ENCODE measurements at regions not wholly inside any gene's neighbourhood (a gene's known extent, or its start where the extent isn't known, plus 50 kb on each side); places are given as distances from the start of the nearest gene placed in this dataset.

GRCh38 chr17:36791942-36792475, 145.3 kb upstream of the LHX1 start:
- TF ChIP-seq CREB5 (CRISPR knock-in tag; IDR thresholded peaks at IDR 0.05; ENCODE audit: low read depth) (no peak), TSHZ2 (CRISPR knock-in tag; IDR thresholded peaks at IDR 0.05) (no peak), POU6F1 (CRISPR knock-in tag; IDR thresholded peaks at IDR 0.05; ENCODE audit: borderline replicate concordance, low read depth) (no peak), ZNF8 (CRISPR knock-in tag; IDR thresholded peaks at IDR 0.05) (no peak), PATZ1 (CRISPR knock-in tag; IDR thresholded peaks at IDR 0.05; ENCODE audit: borderline replicate concordance) (no peak), ESRRG (CRISPR knock-in tag; IDR thresholded peaks at IDR 0.05) (no peak), ARNTL (CRISPR knock-in tag; IDR thresholded peaks at IDR 0.05; ENCODE audit: borderline replicate concordance, low read depth) (no peak), CSDC2 (CRISPR knock-in tag; IDR thresholded peaks at IDR 0.05) (no peak), TCF4 (CRISPR knock-in tag; IDR thresholded peaks at IDR 0.05; ENCODE audit: borderline replicate concordance) (no peak), ISL1 (CRISPR knock-in tag; IDR thresholded peaks at IDR 0.05) (no peak), ZC3H10 (CRISPR knock-in tag; IDR thresholded peaks at IDR 0.05) (no peak), ZFP3 (CRISPR knock-in tag; IDR thresholded peaks at IDR 0.05) (no peak), PPARA (CRISPR knock-in tag; IDR thresholded peaks at IDR 0.05; ENCODE audit: borderline replicate concordance) (no peak)
